ENCODE measurements at regions not wholly inside any gene's neighbourhood (a gene's known extent, or its start where the extent isn't known, plus 50 kb on each side); places are given as distances from the start of the nearest gene placed in this dataset.

- TF ChIP-seq POLR2A (IDR thresholded peaks at IDR 0.05; ENCODE audit: control extremely low read depth in 1 of 2, low read depth in 2 of 2, low read length in 2 of 2) (no peak), CHD7 (IDR thresholded peaks at IDR 0.05; ENCODE audit: insufficient replicate concordance, low read length) (no peak)
Measured at GRCh38 chr2:18373081-18373480, 187.4 kb downstream of the RDH14 start.
